Left lung (tissue), 4 donors: ENCODE measurements at regions not wholly inside any gene's neighbourhood (a gene's known extent, or its start where the extent isn't known, plus 50 kb on each side); places are given as distances from the start of the nearest gene placed in this dataset.

Experiments used
- ATAC-seq: fragments of 200-7000 bp; cut with Tn5 transposase; one replicate; pipeline ENCODE4 v1.9.1; 2020; ENCODE audit warnings: moderate library complexity
- DNase-seq, 4 donors: peaks; one replicate each; pipeline ENCODE4 v3.0.0-alpha.2; 2013 to 2020
- H3K27ac ChIP-seq, 2 donors: fragments of 200-600 bp; sonication (generic) in 1 of 2; one replicate each; pipeline versions ENCODE4 v1.5.0 to v1.8.0; 2020 to 2021
- H3K27me3 ChIP-seq, 2 donors: fragments of 200-600 bp; sonication (generic) in 1 of 2; one replicate each; pipeline versions ENCODE4 v1.5.0 to v1.8.0; 2020 to 2021
- H3K36me3 ChIP-seq, 2 donors: fragments of 200-600 bp; sonication (generic) in 1 of 2; one replicate each; pipeline versions ENCODE4 v1.5.0 to v1.8.0; 2020 to 2021
- H3K4me1 ChIP-seq, 2 donors: fragments of 200-600 bp; one replicate each; pipeline ENCODE4 v1.8.0; 2021
- H3K4me3 ChIP-seq, 2 donors: fragments of 200-600 bp; sonication (generic) in 1 of 2; one replicate each; pipeline versions ENCODE4 v1.5.0 to v1.8.0; 2020 to 2021; ENCODE audit warnings: mild to moderate bottlenecking in 1 of 2
- H3K9me3 ChIP-seq, 2 donors: fragments of 200-600 bp; sonication (generic) in 1 of 2; one replicate each; pipeline versions ENCODE4 v1.5.0 to v1.8.0; 2020 to 2021
- intact Hi-C, 2 donors: fragments of 100-400 bp; cut with DNase I; formaldehyde crosslinking; loops; one replicate each; pipeline versions ENCODE4 v1.11.2 to v1.14.2; 2022
- TF ChIP-seq, protein P1 (sequence below), 2 donors: fragments of 200-600 bp; sonication (generic) in 1 of 2; IDR thresholded peaks; one replicate each; pipeline versions ENCODE4 v1.5.0 to v1.8.0; 2021; ENCODE audit warnings: antibody characterized with exemption in 2 of 2
- donor health status: DM: no; HTN: yes; CAD: no.
- donor health status: DM: no; HTN: no; CAD: no.

DNA sequence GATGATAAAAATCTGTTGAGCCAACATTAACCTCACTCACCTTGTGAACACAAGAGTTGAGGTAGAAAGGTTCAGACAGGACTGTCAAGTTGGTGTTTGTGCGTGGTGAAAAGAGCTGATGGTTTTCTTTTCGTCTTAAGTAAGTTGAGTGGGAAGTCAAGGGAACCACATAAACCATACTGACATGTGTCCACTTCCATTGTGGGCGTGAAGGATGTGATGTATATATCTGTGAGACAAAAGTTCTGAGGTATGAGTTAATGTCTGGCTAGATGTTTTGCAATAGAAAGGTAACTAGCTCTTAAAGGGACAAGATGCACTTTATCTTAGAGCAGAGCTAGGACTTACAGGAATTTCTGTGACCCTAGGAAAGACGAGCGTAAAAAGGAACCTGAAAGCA lies 1272.1 kb upstream of the ADGRB3 start:
- Histone ChIP-seq H3K27me3 (no peaks in the 10 kb centered on the region), H3K9me3 (no peaks in the 10 kb centered on the region), H3K36me3 (no peaks in the 10 kb centered on the region), H3K4me3 (no peak overlapping the region), H3K27ac (no peak overlapping the region), H3K4me1 (no peaks in the 10 kb centered on the region)
- DNase-seq (no peak), ATAC-seq (no peak)
- TF ChIP-seq, protein P1, sequence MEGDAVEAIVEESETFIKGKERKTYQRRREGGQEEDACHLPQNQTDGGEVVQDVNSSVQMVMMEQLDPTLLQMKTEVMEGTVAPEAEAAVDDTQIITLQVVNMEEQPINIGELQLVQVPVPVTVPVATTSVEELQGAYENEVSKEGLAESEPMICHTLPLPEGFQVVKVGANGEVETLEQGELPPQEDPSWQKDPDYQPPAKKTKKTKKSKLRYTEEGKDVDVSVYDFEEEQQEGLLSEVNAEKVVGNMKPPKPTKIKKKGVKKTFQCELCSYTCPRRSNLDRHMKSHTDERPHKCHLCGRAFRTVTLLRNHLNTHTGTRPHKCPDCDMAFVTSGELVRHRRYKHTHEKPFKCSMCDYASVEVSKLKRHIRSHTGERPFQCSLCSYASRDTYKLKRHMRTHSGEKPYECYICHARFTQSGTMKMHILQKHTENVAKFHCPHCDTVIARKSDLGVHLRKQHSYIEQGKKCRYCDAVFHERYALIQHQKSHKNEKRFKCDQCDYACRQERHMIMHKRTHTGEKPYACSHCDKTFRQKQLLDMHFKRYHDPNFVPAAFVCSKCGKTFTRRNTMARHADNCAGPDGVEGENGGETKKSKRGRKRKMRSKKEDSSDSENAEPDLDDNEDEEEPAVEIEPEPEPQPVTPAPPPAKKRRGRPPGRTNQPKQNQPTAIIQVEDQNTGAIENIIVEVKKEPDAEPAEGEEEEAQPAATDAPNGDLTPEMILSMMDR (IDR thresholded peaks at IDR 0.05): no peak
- intact Hi-C loops: no loop called here

DNA sequence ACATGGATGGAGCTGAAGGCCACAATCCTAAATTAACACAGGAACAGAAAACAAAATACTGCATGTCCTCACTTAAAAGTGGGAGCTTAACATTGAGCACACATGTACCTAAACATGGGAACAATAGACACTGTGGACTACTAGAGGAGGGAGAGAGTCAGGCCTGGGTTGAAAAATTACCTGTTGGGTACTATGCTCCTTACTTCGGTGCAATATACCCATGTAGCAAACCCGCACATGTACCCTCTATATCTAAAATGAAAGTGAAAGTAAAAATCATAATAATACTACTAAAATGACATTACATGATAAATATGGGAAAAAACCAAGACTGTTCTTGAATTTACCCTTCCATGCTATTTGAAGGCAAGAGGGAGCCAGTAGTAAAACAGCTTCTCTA lies 1273.8 kb upstream of the ADGRB3 start:
- DNase-seq (no peak), ATAC-seq (no peak)
- intact Hi-C loops: no loop called here
- TF ChIP-seq, protein P1 (IDR thresholded peaks at IDR 0.05): no peak
- Histone ChIP-seq H3K4me3 (no peak overlapping the region), H3K27me3 (no peaks in the 10 kb centered on the region), H3K27ac (no peak overlapping the region), H3K4me1 (no peaks in the 10 kb centered on the region), H3K9me3 (no peaks in the 10 kb centered on the region), H3K36me3 (no peaks in the 10 kb centered on the region)

DNA sequence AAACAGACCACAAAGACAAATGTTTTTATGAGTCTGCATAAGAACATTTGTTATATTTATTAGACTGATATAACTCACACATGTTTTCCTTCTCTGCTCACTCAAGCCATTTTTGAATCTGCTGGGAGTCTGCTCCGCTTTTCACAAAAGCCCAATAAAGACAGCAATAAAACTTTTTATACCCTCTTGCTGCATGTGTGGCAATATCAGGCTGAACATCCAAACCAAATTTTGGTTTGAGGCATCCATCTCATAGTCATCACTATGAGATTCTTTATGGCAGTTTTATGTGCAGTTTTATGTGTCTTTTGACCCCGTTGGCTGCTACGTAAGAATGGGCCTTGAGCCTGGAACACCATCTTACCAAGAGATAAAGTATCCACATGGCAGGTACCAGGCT lies 1276.8 kb upstream of the ADGRB3 start:
- Histone ChIP-seq H3K36me3 (no peaks in the 10 kb centered on the region), H3K27me3 (no peaks in the 10 kb centered on the region), H3K4me3 (no peak overlapping the region), H3K4me1 (no peaks in the 10 kb centered on the region), H3K9me3 (no peaks in the 10 kb centered on the region), H3K27ac (no peak overlapping the region)
- TF ChIP-seq, protein P1 (IDR thresholded peaks at IDR 0.05): no peak
- ATAC-seq: no peak
- DNase-seq: no peak
- intact Hi-C loops: no loop called here

DNA sequence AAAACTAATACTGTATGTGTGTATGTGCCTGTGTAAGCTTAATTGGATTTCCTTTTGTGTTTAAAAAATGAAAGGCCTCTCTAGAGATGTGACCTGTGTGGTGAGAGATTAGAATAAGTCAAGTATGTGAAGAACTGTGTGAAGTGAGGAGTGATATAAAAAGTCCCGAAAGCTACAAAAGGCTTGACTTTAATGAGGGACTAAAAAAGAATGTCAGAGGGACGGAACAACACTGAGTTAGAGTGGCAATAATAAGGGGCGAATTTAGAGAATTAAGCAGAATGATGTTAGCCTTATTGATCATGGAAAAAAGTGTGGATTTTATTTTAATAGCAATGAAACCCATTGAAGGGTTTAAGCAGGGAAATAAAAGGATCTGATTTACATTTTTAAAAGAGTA lies 1281.2 kb upstream of the ADGRB3 start:
- ATAC-seq (no peak), DNase-seq (no peak)
- Histone ChIP-seq H3K4me1 (no peaks in the 10 kb centered on the region), H3K27me3 (no peaks in the 10 kb centered on the region), H3K36me3 (no peaks in the 10 kb centered on the region), H3K4me3 (no peak overlapping the region), H3K9me3 (no peaks in the 10 kb centered on the region), H3K27ac (no peak overlapping the region)
- TF ChIP-seq, protein P1 (IDR thresholded peaks at IDR 0.05): no peak
- intact Hi-C loops: no loop called here

DNA sequence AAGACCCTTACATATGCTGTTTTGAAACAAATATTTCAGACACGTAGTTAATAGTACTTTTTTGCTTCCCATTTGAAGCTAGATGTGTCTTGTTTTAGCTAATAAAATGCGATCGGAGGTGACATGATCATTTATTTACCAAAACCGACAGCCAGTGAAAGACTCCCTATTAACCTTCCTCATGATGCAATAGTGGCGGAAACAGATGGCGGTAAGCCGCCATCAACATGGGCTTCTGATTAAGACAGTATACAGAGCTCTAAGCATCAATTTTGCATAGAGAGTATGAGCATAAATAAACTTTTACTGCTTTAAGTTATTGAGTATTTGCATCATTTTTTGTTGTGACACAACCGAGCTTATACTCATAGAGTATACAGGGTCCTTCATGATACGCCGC lies 1282.4 kb upstream of the ADGRB3 start:
- intact Hi-C loops: no loop called here
- Histone ChIP-seq H3K36me3 (no peaks in the 10 kb centered on the region), H3K4me3 (no peak overlapping the region), H3K9me3 (no peaks in the 10 kb centered on the region), H3K4me1 (no peaks in the 10 kb centered on the region), H3K27me3 (no peaks in the 10 kb centered on the region), H3K27ac (no peak overlapping the region)
- DNase-seq (no peak), ATAC-seq (no peak)
- TF ChIP-seq, protein P1 (IDR thresholded peaks at IDR 0.05): no peak
